Testis (tissue), 2 donors: ENCODE measurements at regions not wholly inside any gene's neighbourhood (a gene's known extent, or its start where the extent isn't known, plus 50 kb on each side); places are given as distances from the start of the nearest gene placed in this dataset.

Experiments used
- DNase-seq: peaks from one replicate; pipeline ENCODE4 v3.0.0-alpha.2; 2019
- H3K27ac ChIP-seq, 2 donors: fragments of 200-600 bp; sonication (generic); one replicate each; pipeline ENCODE4 v1.5.1; 2019
- H3K27me3 ChIP-seq: fragments of 200-600 bp; sonication (generic); one replicate; pipeline ENCODE4 v1.5.1; 2019
- H3K36me3 ChIP-seq: fragments of 200-600 bp; sonication (generic); one replicate; pipeline ENCODE4 v1.5.1; 2017; ENCODE audit warnings: low read depth; ENCODE audit errors: missing control alignments
- H3K4me1 ChIP-seq: fragments of 200-600 bp; sonication (generic); one replicate; pipeline ENCODE4 v1.5.1; 2019
- H3K4me3 ChIP-seq, 2 donors: fragments of 200-600 bp; sonication (generic); one replicate each; pipeline ENCODE4 v1.5.1; 2017 to 2019
- H3K9me3 ChIP-seq: fragments of 200-600 bp; sonication (generic); one replicate; pipeline ENCODE4 v1.5.1; 2017
- POLR2A ChIP-seq: fragments of 450-650 bp; IDR thresholded peaks from one replicate; pipeline ENCODE4 v1.6.1; 2017; ENCODE audit warnings: antibody characterized with exemption, mild to moderate bottlenecking, moderate library complexity
- WGBS, 2 donors: methylation state at CpG; one replicate each; pipeline ENCODE4 v1.1.5; 2018; 5-methylcytosine and 5-hydroxymethylcytosine counted together
- intact Hi-C: fragments of 100-400 bp; cut with DNase I; formaldehyde crosslinking; loops from one replicate; pipeline ENCODE4 v1.15.1; 2023; ENCODE audit warnings: low total_unique reads
- TF ChIP-seq, protein P1 (sequence below), 3 experiments: fragments of 450-650 bp in 2 of 3; fragments of 200-600 bp in 1 of 3; sonication (generic) in 1 of 3; IDR thresholded peaks; one replicate each; pipeline ENCODE4 v1.5.1; 2016 to 2019; ENCODE audit warnings: antibody characterized with exemption in 3 of 3, mild to moderate bottlenecking in 2 of 3, moderate library complexity in 1 of 3

DNA sequence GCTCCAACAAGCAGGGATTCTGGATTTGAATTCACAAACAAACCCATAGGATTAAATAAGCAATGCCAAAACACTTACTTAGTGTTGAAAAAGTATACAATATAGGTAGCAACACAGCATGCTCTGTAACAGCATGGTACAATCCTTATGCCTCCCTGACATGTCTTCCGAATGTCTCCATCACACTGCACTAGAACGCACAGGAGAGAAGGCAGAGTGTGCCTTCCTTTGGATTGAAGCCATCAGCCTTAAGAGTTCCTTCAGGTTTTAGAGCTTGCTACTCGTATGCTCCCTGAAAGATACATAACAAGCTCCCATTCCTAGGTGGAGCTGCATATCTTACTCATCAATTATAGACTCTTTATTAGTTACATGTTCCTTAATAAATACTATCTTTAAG lies 1573.9 kb upstream of the PRR20A start:
- TF ChIP-seq, protein P1, sequence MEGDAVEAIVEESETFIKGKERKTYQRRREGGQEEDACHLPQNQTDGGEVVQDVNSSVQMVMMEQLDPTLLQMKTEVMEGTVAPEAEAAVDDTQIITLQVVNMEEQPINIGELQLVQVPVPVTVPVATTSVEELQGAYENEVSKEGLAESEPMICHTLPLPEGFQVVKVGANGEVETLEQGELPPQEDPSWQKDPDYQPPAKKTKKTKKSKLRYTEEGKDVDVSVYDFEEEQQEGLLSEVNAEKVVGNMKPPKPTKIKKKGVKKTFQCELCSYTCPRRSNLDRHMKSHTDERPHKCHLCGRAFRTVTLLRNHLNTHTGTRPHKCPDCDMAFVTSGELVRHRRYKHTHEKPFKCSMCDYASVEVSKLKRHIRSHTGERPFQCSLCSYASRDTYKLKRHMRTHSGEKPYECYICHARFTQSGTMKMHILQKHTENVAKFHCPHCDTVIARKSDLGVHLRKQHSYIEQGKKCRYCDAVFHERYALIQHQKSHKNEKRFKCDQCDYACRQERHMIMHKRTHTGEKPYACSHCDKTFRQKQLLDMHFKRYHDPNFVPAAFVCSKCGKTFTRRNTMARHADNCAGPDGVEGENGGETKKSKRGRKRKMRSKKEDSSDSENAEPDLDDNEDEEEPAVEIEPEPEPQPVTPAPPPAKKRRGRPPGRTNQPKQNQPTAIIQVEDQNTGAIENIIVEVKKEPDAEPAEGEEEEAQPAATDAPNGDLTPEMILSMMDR (IDR thresholded peaks at IDR 0.05): no peak
- TF ChIP-seq POLR2A: no peak
- Histone ChIP-seq H3K4me1 (no peaks in the 10 kb centered on the region), H3K4me3 (no peak overlapping the region), H3K36me3 (no peaks in the 10 kb centered on the region), H3K9me3 (no peaks in the 10 kb centered on the region), H3K27ac (no peak overlapping the region), H3K27me3 (no peaks in the 10 kb centered on the region)
- no peak for DNase-seq
- intact Hi-C loops: no loop called here
- 73 to 82% methylated on average over 3 of the region's 3 CpGs for WGBS, 2 donors

- TF ChIP-seq, protein P1 (IDR thresholded peaks at IDR 0.05): no peak
- TF ChIP-seq POLR2A: no peak
- intact Hi-C loops: no loop called here
- no peaks in the 10 kb centered on the region for H3K9me3 ChIP-seq
- 72 to 73% methylated on average over 5 of the region's 5 CpGs for WGBS, 2 donors
- DNase-seq: no peak
- no peaks in the 10 kb centered on the region for H3K36me3 ChIP-seq
- H3K27ac ChIP-seq: no peak overlapping the region
- H3K27me3 ChIP-seq: no peaks in the 10 kb centered on the region
- no peak overlapping the region for H3K4me3 ChIP-seq
- H3K4me1 ChIP-seq: no peaks in the 10 kb centered on the region
These were observed 1572.7 kb upstream of the PRR20A start for GRCh38 chr13:55567721-55568625.

GRCh38 chr13:55569082-55569481 lies 1571.6 kb upstream of the PRR20A start:
- Histone ChIP-seq H3K4me1 (no peaks in the 10 kb centered on the region), H3K27ac (no peak overlapping the region), H3K36me3 (no peaks in the 10 kb centered on the region), H3K4me3 (no peak overlapping the region), H3K9me3 (no peaks in the 10 kb centered on the region), H3K27me3 (no peaks in the 10 kb centered on the region)
- TF ChIP-seq, protein P1 (IDR thresholded peaks at IDR 0.05): no peak
- intact Hi-C loops: no loop called here
- no peak for DNase-seq

GRCh38 chr13:55569514-55569913 lies 1571.2 kb upstream of the PRR20A start:
- Histone ChIP-seq H3K27ac (no peak overlapping the region), H3K9me3 (no peaks in the 10 kb centered on the region), H3K4me1 (no peaks in the 10 kb centered on the region), H3K27me3 (no peaks in the 10 kb centered on the region), H3K4me3 (no peak overlapping the region), H3K36me3 (no peaks in the 10 kb centered on the region)
- no peak for TF ChIP-seq POLR2A
- no peak for DNase-seq
- intact Hi-C loops: no loop called here

GRCh38 chr13:55570371-55570770 lies 1570.3 kb upstream of the PRR20A start:
- H3K9me3 ChIP-seq: no peaks in the 10 kb centered on the region
- DNase-seq: no peak
- no peaks in the 10 kb centered on the region for H3K4me1 ChIP-seq
- no peaks in the 10 kb centered on the region for H3K27me3 ChIP-seq
- H3K27ac ChIP-seq: no peak overlapping the region
- H3K36me3 ChIP-seq: no peaks in the 10 kb centered on the region
- TF ChIP-seq, protein P1 (IDR thresholded peaks at IDR 0.05): no peak
- no peak for TF ChIP-seq POLR2A
- WGBS, 2 donors: 98 to 100% methylated on average over 1 of the region's 1 CpG
- intact Hi-C loops: no loop called here
- H3K4me3 ChIP-seq: no peak overlapping the region
